HG03108 (cell line): ENCODE measurements at regions not wholly inside any gene's neighbourhood (a gene's known extent, or its start where the extent isn't known, plus 50 kb on each side); places are given as distances from the start of the nearest gene placed in this dataset.

Experiments
- ATAC-seq: cut with Tn5 transposase; IDR thresholded peaks from one replicate; pipeline ENCODE4 v1.9.1; 2021; ENCODE audit warnings: moderate library complexity; ENCODE audit not compliant: unreplicated experiment

GRCh38 chr3:72350761-72351505 lies 497.3 kb downstream of the SHQ1 start:
- no peak for ATAC-seq

DNA sequence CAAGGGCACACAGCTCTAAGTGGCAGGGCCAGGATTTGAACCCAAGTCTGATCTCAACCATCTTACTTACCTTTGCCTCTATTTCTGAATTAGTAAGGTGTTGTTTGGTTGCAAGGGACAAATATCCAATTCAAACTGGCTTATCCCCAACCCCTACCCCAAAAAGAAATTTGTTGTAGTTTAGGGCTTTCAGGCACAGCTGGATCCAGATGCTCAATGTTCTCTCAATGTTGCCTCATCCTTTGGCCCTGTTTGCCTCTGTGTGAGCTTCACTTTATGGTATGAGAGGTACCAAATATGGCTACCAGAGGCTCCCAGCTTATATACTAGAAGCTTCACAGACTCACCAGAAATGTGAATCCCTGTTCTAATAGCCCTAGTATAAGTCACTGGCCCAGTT lies 499.9 kb downstream of the SHQ1 start:
- no peak for ATAC-seq

GRCh38 chr3:72347819-72348319 lies 500.4 kb downstream of the SHQ1 start:
- peak; percentile 60 for ATAC-seq

DNA sequence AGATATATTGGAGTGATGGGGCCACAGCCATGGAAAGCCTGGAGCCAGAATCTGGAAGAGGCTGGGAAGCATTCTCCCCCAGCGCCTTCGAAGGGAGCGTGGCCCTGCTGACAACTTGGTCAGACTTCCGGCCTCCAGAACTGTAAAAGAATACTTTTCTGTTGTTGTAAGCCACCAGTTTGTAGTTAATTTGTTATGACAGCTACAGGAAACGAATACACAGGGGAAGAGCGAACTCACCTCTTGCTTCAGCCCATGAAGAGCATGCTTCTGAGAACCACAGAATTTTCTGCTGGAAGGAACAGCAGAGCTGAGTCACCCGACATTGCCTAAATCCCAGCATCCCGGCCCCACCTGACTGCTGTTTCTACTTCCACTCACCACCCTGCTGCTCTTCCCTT lies 501.7 kb downstream of the SHQ1 start:
- no peak for ATAC-seq

DNA sequence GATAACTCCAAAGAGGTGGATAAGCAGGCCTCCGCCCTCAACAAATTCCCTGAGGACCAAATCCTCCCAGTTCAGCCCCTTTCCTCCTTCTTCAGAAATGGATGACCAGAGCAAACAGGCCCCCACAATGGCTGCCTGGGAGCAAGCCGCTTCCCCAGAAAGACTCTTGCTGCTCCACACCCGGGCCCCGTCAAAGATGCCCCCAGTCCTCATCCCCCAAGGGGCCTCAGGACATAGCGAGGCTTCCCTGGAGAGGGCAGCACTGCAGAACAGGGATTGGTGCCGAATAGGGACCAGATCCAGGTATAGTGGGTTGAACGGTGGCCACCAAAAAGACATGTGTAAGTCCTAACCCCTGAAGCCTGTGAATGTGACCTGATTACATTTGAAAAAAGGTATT lies 502.3 kb downstream of the SHQ1 start:
- no peak for ATAC-seq

GRCh38 chr3:72345237-72345878 lies 502.9 kb downstream of the SHQ1 start:
- no peak for ATAC-seq

- ATAC-seq = no peak
Observed at GRCh38 chr3:72344647-72345046, 503.6 kb downstream of the SHQ1 start.

DNA sequence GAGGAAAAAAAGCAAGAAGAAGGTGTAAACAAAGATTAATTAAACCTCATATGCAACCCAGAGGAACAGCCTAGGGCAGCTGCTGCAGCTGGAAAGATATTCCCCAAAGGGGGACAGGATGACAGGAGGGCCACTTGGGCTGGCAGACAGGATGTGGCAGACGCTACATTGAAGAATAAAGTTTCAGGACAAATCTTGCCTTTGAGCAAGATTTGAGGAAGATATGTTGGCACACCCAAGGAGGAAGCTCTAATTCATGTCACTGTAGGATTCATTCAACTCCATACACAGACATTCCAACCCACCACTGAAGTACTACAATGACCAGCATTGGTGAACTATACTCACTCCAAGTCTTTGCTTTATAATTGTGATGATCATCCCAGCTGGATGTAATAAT lies 504.0 kb downstream of the SHQ1 start:
- no peak for ATAC-seq

DNA sequence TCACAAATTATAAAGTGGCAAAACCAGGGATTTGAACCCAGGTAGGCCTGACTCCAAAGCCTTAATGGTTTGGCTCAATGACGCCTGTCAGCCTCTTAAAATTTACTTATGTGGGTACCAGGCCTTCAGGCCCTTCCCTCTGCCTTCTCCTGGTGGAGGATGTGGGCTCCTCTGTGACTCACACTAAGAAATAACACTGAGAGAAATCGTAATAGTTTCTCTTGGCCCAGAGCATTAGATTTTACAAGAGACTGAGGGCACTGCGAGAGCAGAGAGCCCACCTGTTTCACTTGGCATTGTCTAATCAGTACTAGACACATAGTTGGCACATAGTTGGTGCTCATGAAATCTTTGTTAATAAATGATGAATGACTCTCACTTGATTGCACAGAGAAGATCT lies 505.2 kb downstream of the SHQ1 start:
- no peak for ATAC-seq

GRCh38 chr3:72342450-72342849 lies 505.8 kb downstream of the SHQ1 start:
- no peak for ATAC-seq

DNA sequence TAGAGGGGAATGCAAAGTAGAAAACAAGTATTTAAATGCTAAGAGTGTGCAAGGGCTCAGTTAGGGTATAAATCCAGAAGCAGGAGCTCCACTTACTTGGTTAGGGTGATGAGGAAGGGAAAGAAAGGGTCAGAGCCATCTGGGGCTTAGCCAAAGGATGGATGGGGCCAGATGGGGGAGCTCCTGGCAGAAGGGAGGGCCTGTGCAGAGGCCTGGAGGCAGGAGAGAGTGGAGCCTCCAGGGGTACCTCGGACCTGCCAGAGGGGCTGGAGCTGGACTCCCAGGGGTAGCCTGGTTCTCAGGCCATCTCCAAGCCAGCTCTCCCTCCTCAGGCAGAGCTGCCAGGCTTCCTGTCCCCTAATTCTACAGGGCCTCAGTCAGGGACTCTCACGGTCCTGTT lies 506.3 kb downstream of the SHQ1 start:
- no peak for ATAC-seq

DNA sequence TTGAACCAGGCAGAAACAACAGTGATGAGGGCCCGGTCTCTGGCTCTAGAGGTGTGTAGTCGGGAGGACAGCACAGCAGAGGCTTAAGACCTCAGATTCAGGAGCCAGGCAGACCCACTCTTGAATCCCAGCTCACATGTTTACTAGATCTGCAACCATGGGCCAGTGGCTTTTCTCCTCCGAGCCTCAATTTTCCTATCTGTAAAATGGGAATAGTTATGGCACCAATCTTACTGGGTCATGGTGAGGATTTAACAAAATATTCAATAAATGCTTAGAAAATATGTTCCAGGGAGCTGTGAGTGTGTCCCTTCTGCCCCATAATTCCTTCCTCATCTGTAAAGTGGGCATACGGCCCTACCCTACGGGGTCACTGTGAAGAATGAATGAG lies 506.9 kb downstream of the SHQ1 start:
- ATAC-seq = no peak

DNA sequence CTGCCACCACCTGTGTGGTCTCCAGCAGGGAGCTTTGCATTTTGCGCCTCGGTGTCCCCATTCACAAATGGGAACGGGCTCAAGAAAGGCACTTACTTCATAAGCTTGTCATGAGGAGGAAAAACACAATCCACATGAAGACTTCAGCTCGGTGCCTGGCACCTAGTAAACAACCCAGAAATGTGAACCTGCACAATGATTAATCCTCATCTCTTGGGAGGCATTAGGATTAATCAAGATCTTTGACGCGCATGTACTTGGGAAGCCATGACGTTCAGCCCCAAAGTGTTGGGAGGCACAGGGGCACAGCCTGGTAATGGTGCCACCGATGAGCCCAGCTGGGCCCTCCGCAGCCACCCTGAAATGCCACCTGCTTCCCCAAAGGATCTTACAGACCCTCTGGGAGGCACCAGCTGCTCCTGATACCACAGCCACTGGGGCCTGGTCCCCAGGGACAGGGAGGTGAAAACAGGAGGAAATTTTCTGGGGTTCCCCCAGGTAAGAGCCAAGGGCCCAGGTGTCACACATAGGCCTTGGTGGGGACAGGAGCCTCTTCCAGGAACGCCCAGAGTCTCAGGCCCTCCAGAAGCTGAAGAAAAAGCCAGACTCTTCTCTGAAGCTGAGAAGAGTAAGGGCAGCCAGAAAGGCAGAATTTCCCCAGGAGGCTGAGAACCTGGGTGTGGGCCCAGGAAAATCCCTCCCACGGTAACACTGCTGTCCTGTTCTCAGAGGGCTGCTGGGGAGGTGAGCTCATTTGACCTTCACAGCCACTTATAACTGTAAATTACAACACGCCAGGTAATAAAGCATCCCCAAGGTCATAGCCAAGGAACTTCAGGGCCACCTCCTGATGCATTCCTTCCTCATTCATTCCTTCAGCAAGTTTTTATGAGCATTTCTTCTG lies 507.5 kb downstream of the SHQ1 start:
- no peak for ATAC-seq

- ATAC-seq = no peak
Observed at GRCh38 chr3:72340056-72340455, 508.2 kb downstream of the SHQ1 start.

DNA sequence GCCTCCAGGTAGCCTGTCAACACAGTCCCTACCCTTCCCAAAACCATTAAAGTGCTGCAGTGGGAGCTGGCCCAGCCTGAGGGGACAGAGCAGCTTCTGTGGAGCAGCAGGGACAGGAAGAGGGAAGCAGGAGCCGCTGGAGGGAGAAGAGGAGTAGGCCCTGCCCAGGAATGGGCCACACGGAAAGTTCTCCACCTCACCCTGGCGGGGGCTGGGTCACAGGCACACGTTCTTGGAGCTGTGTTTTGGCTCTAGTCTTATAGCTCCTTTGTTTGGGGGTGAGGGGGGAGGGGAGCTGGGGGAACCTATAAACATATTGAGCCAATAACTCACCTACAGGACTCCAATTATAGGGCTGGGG lies 508.6 kb downstream of the SHQ1 start:
- ATAC-seq = no peak

DNA sequence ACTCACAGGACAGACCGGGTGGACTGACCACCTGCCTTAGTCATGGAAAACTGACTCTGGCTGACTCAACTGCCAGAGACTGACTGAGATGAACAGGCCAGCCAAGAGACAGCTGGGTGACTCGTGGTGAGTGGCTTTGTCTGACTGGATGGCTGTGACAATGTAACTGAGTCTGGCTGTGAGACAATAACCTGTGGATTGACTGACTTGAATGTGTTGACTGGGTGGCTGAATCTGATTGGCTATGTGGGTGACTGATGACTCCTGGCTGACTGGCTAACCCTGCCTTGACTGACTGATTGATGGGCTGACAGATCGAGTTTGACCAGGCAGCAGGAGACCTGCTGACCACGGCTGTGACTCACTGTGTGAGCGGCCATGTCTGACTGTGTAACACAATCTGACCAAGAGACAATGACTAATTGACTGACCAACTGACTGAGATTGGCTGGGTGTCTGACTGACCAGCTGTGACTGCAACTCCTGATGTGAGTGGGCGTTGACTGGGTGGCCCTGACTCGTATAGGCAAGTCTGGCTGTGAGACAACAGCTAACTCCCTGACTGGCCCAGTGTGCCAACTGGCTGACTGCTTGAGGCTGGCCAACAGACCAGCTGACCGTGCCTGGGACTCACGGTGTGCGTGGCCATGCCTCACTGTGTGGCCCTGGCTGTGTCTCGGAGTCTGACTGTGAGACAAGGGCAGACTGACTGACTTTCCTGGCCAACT lies 509.1 kb downstream of the SHQ1 start:
- ATAC-seq = no peak

- ATAC-seq = no peak
Observed at GRCh38 chr3:72338082-72338941, 509.9 kb downstream of the SHQ1 start.

DNA sequence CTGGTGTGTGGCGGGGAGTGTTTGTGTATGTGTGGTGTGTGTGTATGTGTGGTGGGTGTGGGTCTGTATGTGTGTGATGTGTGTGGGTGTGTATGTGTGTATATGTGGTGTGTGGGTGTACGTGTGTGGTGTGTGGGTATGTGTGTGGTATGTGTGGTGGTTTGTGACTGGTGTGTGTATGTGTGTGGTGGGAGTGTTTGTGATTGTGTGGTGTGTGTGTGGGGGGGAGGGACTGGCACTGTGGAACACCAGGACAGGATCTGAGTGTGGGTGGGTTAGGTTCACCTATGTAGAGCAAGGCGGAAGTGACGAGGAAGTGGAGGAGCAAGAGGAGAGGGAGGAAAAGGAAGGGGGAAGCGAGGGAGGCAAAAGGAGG lies 510.8 kb downstream of the SHQ1 start:
- no peak for ATAC-seq

GRCh38 chr3:72336821-72337479 lies 511.3 kb downstream of the SHQ1 start:
- no peak for ATAC-seq
